Ureter (tissue), 1 donor: ENCODE measurements at regions not wholly inside any gene's neighbourhood (a gene's known extent, or its start where the extent isn't known, plus 50 kb on each side); places are given as distances from the start of the nearest gene placed in this dataset.
"Not testable (repeated sequence)": the region's sequence is repeated elsewhere in the genome, so short reads cannot be mapped to it uniquely, and the experiment has no call there.

Source experiments
- DNase-seq: peaks from one replicate; pipeline ENCODE4 v3.0.0-alpha.2; 2020; ENCODE audit warnings: low spot score
- donor health status: DM: yes; HTN: yes; CAD: no.

DNA sequence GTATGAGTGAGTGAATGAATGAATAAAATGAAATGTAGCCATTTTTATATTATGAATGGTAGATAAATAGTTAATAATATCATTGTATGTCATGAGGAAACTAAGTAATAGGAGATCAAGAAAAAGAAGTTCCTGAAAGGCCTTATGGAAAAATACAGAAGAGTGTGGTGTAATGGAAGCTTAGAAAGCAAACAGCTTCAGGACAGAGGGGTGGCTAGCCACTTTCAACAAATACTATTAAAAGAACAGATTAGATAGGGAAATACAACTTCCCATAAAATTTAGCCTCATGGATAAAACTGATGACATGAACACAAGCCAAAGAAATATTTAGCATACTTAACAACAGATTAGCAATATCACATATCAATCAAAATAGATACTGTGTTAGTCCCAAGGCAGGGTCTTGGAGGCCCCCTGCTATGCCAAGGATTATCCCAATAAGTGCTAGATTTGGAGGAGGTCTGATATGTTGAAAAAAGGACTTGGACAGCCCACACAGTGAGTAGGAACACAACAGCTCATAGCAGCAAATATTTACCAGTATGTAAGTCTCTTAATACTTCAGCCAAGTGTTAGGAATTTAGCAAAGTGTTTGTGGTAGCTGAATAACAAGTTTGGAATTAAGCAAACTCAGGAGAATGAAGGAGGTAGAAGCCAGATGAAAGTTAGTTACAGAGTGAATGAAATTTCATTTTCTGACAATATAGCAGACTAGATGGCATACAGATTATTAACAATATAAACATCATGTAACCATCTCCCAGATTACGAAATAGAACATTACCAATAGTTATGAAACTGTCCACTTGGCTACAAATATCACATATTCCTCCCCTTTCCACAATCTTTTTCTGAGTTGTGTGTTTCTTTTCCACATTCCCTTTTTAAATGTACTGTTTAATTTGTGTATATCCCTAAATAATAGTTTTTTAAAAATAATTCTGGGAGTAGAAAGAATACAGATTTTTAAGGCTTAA is 1632.0 kb downstream of the PCDH9 start:
- no peak for DNase-seq

DNA sequence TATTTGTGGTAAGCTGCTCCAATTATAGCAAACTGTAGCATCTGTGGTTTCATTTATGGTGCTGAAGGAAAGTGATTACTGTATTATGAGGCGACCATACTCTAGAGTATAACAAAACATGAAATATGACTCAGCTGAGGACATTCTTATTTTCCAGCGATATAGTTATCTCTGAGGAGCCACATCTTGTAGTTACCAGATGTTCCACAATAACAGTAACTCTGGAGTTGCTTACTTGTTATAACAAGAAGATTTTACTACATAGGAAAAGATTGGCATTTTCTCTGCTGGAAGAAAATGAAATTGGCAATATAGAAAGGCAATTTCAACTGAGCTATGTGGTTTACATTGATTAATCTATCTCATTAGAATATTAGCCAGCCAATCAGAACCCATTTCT is 1634.2 kb downstream of the PCDH9 start:
- DNase-seq = no peak

DNA sequence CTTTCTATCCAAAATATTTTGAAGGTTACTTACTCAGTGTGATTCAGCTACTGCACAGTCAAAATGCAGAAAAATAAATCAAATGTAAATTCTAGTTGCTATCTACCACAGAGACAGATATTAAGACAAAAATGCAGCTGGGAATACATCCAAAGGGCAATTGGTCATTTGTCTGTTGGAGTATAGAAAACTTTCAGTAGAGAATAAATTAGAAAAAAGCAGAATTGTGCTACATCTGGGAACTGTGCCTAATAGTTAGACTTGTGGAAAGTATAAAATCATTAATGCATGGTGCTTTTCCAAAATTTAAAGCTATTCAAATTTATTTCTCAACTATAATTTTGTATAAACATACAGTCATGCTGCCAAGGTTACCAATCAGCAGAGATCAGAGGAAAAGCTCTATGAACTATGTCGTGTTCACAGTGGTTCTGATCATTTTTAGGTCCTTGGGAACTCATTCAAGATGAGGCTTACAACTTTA is 1635.8 kb downstream of the PCDH9 start:
- DNase-seq = no peak

DNA sequence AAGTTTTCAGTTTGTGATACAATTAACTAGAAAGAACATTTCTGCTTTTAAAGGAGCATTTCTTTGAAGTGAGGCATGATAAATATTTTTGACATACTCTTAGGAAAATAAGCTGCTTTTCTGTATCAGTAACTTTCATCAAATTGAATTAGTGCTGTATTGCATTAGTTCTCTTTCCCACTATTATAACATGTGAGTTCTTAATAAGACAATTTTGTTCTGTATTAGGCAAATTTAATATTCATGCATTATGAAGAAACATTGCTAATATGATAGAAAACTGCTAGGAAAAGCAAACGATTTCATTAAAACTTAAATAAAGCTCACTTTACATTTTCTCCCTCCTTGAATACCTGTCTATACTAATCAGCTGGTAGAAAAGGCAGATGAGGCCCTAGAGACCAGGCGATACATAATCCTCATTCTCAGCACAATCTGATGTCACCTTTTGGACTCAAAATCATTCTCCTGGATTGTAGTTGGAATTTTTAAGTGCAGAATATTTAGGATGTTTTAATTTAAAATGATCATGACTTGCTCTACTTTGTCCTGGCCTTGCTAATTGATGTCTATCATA is 1636.8 kb downstream of the PCDH9 start:
- DNase-seq = no peak

DNA sequence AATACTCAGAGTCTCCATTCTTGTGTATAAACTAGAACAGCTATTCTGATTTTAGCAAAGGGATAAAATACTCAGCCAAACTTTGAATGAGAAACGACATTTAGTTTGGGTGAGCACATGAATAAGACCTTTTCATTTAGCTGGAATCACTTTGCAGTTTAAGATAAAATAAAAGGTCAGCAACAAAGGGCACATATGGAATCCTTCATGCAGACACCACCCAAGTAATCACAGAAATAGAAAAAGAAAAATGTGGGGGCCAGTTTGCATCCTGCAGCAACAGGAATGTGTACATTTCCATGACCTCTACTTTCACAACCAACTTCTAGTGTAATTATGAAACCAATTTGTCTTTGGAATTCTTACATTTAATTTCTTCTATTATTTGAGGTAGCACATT is 1637.4 kb downstream of the PCDH9 start:
- no peak for DNase-seq

DNA sequence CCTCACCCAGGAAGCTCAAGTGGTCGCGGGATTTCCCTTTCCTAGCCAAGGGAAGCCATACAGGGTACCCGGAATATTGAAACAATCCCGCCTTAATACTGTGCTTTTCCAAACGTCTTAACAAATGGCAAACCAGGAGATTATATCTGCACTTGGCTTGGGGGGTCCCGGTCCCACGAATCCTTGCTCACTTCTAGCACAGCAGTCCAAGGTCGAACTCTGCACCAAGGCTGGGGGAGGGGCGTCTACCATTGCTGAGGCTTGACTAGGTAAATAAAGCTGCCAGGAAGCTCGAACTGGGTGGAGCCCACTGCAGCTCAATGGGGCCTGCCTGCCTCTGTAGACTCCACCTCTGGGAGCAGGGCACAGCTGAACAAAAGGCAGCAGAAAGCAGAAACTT is 1644.8 kb downstream of the PCDH9 start:
- DNase-seq = no peak

DNA sequence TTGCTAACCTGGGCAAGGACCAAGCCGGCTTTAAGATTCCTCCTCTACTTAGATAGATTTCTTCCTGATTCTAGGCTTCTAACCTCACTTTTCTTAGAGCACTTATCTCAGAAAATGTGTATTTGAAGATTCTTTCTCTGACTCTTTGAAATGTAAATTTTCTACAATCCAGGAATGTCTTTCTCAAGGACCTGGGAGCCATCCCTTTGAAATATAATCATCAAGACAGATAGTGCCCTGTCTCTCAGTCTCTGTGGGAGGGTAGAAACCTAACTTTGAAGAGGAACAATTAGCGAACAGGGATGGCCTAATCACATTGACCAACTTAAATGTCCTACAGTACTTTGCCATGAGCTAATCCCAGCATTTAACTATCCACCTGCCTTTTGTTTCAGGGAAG is 1646.0 kb downstream of the PCDH9 start:
- DNase-seq = no peak

DNA sequence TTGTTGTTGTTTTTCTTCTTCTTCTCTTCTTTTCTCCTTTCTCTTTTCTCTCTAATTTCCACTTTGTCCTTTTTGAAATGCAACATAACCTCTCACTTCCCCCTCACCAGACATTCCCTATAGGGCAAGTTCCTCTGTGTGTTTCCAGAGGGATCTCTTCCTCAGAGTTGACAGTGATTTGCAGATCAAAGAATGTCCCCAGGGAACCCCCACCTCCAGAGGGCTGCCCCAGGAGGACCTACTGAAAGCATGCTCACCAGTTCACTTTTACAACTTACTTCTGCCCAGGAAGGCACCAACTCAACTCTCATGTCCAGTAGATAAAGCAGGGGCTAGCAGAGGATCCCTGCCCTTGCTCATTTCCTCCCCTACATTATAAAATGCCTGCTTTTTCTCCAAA is 1648.0 kb downstream of the PCDH9 start:
- no peak for DNase-seq

DNA sequence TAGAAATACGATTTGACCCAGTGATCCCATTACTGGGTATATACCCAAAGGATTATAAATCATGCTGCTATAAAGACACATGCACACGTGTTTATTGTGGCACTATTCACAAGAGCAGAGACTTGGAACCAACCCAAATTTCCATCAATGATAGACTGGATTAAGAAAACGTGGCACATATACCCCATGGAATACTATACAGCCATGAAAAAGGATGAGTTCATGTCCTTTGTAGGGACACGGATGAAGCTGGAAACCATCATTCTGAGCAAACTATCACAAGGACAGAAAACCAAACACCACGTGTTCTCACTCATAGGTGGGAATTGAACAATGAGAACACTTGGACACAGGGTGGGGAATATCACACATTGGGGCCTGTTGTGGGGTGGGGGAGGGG is 1665.6 kb downstream of the PCDH9 start:
- DNase-seq = not testable (repeated sequence)

DNA sequence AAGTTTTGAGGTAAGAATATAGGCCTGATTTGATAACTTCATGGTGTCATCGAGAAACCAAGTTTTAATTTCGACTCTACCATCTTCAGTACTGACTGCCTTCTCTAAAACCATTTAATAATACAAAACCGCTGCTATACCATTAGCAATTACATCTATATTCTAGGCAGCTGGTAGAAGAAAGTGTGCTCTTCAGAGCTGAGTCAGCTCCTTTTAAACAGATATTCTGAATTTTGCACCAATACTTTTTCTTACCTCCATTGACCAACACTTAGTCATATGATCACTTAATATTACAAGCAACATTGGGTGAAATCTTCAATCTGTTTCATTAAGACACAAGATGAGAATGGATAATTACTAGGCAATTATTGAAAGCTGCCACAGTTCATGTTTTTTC is 1667.8 kb downstream of the PCDH9 start:
- DNase-seq = no peak

DNA sequence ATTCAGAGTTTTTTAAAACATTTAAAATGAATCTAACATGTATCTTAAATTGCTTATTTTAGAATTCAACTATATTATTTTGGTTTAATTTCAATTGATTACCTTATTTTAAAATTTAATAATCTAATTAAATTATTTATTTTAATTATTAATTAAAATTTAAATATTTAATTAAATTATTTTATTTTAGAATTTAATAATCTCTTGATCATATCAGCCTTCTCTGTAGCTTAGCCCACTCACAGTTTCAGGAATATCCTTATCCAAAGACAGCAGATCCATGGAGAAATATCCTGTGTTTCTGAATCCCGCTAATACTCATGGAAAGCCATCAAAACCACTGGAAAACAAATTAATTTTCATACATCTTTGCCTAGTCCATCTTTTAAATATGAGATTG is 1669.2 kb downstream of the PCDH9 start:
- no peak for DNase-seq

DNA sequence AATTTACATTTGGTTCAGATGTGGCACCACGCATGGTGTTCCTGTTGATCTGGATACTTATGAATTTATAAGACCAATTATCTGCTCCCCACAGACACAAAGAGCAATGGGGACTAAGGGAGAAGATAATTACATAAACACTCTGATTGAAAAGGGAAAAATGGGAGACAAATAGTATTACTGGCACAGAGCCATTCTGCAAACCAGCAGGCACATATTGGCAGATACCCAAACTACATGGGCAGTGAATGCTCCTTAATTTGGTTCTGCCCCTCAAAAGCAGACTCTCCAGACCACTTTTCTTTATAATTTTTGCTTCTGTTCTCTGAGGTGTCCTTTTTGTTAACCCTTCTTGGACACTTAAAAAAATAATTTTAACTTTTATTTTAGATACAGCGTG is 1674.2 kb downstream of the PCDH9 start:
- no peak for DNase-seq

DNA sequence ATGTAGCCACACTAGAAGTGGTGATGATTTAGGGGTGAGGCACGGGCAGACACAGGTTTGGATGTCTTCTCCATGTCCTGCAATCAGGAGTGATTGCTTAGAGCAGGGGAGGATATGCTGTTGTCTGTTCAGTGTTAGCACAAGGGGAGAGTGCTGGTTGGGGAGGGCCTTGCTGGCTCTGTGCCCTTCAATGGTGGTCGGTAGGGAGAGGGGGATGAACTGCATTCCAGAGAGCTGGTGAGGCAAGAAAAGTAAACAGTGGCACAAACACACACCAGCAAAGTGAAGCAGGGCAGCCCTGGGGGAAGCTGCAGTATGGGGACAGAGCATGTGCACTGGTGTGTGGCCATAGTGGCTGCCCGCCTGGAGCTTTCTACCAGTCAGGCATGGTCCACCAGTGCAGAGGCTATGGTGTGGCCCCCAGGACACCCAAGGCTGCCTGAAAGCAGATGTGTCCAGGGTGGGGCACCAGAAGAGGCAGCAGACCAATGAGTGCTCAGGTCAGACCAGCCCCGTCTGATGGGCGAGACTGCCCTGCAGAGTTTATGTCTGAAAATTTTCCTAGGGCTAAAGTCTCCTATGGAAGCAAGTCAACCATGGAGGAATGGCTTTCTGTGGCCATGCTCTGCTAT is 1676.9 kb downstream of the PCDH9 start:
- no peak for DNase-seq

DNA sequence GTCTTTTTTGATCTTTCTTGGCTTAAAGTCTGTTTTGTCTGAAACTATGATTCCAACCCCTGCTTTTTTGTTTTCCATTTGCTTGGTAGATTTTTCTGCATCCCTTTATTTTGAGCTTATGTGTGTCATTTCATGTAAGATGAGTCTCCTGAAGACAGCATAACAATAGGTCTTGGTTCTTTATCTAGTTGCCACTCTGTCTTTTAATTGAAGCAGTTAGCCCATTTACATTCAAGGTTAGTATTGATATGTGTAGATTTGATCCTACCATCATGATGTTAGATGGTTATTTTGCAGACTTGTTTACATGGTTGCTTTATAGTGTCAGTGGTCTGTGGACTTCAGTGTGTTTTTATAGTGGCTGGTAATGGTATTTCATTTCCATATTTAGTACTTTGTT is 1678.9 kb downstream of the PCDH9 start:
- DNase-seq = no peak

DNA sequence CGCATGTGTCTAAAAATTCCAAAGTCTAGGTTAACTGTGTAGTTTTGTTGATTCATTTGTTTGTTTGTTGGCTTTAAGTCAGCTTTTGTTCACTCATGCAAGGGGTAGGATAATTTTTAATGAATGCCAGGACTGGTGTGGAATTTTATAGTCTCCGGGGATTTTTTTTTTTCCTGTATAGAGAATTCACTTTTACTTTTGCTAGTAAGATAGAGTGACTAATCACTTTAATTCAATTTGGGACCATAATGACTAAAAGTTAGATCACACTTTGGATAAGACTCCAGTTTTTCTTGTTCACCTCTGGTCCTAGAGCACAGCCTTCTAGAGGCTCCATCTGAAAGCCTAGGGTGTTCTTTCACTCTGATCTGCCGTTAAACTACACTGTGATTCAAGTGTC is 1690.0 kb downstream of the PCDH9 start:
- no peak for DNase-seq

DNA sequence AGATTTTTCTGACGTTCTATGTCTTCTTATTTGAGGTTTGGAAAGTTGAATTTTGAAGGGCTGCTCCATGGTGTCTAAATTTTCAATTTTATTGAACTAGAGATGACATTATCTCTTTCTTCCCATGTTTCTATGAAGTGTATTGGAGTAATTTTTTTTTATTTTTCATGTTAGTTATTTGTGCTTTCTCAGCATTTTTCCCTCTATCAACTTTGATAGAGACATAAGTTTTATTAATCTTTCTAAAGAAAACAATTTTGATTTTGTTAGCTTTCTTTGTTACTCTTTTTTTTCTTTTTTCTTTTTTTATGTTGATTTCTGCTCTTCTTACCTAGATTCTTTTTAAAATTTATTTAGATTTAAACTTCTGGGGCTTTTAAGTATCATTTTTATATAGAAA is 1694.8 kb downstream of the PCDH9 start:
- no peak for DNase-seq

DNA sequence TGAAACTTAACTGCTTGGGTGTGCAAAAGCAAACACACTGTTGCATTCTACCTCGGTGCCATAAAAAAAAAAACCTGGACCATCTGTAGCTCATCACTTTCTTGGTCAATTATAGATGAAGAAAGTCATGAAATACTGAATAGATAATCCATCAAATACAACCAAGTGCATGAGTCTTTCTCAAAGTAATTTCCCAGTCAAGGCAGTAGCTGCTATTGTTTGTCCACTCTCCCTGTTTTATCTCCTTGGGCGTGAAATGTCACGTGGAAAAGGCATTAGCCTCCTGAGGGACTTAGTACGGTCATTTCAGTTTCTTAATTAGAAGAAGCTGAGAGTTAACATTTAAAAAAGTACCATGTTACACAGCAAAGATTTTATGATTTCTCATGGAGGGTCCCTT is 1697.9 kb downstream of the PCDH9 start:
- DNase-seq = no peak

DNA sequence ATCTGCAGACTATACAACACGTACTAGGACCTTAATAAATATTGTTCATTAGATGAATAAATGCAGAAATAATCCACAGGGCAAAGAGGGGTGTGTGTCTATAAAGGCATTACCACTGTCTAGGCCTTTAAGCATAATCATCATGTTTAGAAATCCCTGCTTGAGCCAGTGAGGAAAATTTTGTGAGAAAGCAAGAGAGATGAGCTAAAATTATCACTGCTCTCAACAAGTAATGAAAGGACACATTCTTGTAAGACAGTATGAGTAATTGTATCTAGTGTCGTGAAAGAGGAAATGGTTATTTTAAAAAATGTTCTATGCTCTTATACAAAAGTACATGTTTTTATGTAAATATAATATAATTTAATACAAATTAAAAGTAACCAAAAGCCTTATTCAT is 1699.4 kb downstream of the PCDH9 start:
- no peak for DNase-seq

DNA sequence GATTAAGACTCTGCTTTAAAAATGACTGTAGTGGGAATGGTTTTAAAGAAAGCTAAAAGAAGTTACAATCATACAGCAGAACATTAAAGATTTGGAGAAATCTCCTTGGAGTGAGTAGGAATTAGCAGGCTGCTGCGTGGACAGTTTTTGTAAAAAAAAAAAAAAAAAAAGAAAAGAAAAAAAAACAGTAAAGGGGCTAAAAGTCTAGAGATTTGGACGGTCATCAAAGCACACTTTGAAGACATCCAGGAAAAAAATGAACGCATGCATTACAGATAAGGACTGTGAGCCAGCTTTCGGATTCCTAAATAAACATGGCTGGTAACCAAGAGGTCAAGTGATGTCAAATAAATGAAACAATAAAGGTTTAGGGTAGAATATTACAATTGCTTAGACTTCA is 1700.6 kb downstream of the PCDH9 start:
- DNase-seq = no peak

DNA sequence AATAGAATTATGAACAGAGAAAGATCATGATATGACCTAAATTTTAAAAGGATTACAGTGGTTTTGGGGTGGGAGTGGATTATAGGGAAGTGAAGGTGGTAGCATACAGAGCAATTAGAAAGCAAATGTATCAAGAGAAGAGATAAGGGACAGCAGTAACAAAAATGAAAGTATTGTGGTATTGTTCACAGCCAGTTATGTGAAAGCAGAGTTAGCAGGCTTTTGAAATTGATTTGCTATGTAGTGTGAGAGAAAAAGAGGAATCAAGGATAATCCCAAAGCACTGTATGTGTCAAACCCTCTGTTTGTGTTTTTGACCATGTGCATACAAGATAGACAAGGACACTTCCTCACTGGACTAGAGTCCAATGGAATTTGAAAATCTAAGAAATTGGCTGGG is 1721.4 kb downstream of the PCDH9 start:
- no peak for DNase-seq

DNA sequence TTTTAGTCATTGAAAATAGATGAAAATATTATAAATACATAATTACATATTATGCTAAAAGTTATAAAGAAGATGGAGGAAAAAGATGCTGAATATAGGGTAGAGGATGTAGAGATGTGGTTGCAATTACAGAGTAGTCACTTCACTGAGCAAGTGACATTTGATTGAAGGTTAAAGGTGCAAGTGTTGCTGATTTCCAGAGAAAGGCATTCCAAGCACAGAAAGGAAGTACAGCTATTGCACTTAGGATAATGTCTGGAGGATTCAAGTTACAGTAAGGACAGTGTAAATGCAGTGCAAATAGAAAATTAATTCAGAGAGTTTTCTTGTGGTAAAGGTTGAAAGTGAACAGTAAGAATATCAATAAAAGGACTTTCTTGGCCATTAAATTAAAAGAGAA is 1721.8 kb downstream of the PCDH9 start:
- no peak for DNase-seq

DNA sequence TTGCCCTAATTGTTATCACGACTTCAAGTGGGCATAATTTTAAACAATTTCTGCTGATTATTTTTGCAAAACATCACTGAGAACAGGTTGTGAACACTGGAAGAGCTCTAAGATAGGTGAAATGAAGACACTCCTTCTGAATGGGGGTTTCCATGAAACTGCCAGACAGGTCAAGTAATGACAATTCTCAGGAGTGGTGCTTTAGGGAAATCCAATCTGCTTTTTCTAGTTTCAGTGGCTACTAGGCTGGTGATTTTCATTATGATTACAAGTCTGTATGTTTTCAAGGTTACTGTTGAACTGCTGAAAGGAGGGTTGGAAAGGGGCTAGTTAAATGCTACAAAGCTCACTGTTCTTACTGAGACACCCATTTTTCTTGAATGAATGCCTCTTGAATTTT is 1724.2 kb downstream of the PCDH9 start:
- DNase-seq = no peak

DNA sequence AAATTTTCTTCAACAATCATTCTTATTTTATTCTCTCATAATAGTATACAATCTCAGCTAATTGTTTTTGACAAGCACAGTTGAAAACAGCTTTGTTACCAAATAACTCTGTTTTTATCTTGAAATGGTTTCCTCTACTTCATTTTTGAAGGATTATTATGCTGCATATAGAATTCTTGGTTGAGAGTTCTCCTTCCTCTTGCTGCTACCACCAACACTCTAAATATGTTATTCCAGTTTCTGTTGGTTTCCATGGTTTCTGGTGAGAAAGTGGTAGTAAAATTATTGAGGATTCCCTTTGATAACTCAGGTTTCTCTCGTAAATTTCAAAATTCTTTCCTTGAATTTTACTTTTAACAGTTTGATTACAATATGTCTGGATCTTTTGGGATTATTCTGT is 1725.9 kb downstream of the PCDH9 start:
- DNase-seq = no peak
